AG04450 (cell line): ENCODE measurements at regions not wholly inside any gene's neighbourhood (a gene's known extent, or its start where the extent isn't known, plus 50 kb on each side); places are given as distances from the start of the nearest gene placed in this dataset.
A peak's percentile ranks its signal among the peaks of the same experiment; 100 is the strongest.

Source experiments
- CTCF ChIA-PET: fragments of 300-600, 350-600 bp; formaldehyde crosslinking; extraction: SDS; loops from one replicate; lab custom pipeline; 2022; ENCODE audit warnings: antibody characterized with exemption, inconsistent platforms; lab: Charles Lee
- POLR2A ChIA-PET: fragments of 350-600 bp; formaldehyde crosslinking; extraction: SDS; loops from one replicate; lab custom pipeline; 2021; ENCODE audit warnings: antibody characterized with exemption, inconsistent platforms; lab: Yijun Ruan, JAX
- DNase-seq: peaks from one replicate; pipeline ENCODE4 v3.0.0-alpha.2; 2011; ENCODE audit warnings: low read depth, low spot score
- H3K27ac ChIP-seq: one replicate; pipeline ENCODE4 v1.5.1; 2012; ENCODE audit warnings: low read depth, low read length, control low read depth
- H3K27me3 ChIP-seq: one replicate; pipeline ENCODE4 v1.6.0; 2012; ENCODE audit warnings: low read length; ENCODE audit not compliant: control insufficient read depth, insufficient read depth
- H3K4me3 ChIP-seq: 2 replicates; pipeline ENCODE4 v1.5.1; 2011; ENCODE audit warnings: mild to moderate bottlenecking, low read depth, low read length, control low read depth
- H3K9me3 ChIP-seq: 2 replicates; pipeline ENCODE4 v1.5.1; 2012; ENCODE audit warnings: low read length; ENCODE audit not compliant: control insufficient read depth, insufficient read depth
- TF ChIP-seq, protein P1 (sequence below): IDR thresholded peaks from 2 replicates; pipeline ENCODE4 v1.5.1; 2011; ENCODE audit warnings: low read depth, low read length, control low read depth, inconsistent platforms

DNA sequence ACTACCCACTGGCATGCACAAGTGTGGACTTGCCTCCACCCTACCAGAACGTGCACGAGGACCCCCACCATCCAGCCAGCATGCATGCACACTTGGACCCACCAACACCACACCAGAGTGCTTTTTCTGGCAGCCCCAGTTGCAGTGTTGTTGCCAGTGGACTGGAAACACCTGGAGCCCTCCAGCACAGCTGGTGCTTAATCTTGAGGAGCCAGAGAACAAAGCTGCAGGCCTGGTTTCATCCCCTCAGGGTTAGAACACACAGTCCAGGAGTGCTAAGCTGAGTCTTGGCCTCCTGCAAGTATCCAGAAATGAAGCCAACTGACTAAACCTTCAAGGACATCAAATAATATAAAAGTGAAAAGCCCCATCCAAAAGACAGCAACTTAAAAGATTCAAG, 888.0 kb downstream of the NTRK3 start:
- TF ChIP-seq, protein P1, sequence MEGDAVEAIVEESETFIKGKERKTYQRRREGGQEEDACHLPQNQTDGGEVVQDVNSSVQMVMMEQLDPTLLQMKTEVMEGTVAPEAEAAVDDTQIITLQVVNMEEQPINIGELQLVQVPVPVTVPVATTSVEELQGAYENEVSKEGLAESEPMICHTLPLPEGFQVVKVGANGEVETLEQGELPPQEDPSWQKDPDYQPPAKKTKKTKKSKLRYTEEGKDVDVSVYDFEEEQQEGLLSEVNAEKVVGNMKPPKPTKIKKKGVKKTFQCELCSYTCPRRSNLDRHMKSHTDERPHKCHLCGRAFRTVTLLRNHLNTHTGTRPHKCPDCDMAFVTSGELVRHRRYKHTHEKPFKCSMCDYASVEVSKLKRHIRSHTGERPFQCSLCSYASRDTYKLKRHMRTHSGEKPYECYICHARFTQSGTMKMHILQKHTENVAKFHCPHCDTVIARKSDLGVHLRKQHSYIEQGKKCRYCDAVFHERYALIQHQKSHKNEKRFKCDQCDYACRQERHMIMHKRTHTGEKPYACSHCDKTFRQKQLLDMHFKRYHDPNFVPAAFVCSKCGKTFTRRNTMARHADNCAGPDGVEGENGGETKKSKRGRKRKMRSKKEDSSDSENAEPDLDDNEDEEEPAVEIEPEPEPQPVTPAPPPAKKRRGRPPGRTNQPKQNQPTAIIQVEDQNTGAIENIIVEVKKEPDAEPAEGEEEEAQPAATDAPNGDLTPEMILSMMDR = no peak
- Histone ChIP-seq H3K27me3 (no peaks in the 10 kb centered on the region), H3K9me3 (no peaks in the 10 kb centered on the region), H3K27ac (peak overlapping the region; percentile 66), H3K4me3 (no peak overlapping the region)
- ChIA-PET CTCF (no interaction called here), POLR2A (interaction anchor here (2.0 kb wide), 1 partner anchor 20 kb away, joined by 11 read pairs; no protein-coding TSS in a partner anchor)
- DNase-seq = no peak

DNA sequence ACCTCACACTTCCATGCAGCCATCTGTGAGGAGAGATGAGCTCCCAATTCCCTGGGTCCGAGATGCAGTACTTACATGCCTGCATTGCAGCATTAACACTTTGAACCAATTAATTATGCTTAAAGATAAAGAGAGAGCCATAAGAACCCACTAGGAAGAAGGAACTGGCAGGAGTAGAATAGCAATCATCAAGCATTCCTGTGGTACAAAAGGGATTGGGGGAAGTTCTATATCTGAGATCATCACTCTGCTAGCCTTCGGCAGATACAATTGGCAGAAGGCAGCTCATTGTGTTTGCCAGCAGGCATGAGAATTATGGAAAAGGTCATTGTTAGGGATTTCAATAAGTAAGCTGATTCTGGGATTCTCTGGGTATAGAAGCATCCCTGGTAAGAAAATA, 891.4 kb downstream of the NTRK3 start:
- CTCF ChIA-PET = interaction anchor here (1.1 kb wide), 1 partner anchor 16 kb away, joined by 8 read pairs; no protein-coding TSS in a partner anchor
- no peak overlapping the region for H3K27ac ChIP-seq
- H3K4me3 ChIP-seq = no peak overlapping the region
- POLR2A ChIA-PET = no interaction called here
- TF ChIP-seq, protein P1 = no peak
- DNase-seq = peak; percentile 42
- H3K9me3 ChIP-seq = no peaks in the 10 kb centered on the region
- H3K27me3 ChIP-seq = no peaks in the 10 kb centered on the region

DNA sequence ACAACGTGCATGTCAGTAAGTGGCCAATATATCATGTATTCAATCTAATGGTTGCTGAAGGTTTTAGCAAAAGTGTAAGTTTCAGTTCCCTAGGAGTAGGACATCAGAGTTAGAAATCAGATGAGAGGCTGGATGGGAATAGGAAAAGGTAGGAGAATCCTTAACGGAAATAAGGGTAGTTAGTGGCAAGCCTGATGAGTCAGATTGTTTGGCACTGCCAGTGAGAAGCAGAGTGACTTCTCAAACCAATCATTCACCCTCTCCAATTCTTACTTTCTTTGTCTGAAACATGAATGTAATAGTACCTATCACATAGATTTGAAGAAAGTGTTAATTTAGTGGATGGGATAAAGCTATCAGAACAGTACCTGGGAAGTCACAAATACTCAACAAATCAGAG, 894.0 kb downstream of the NTRK3 start:
- H3K9me3 ChIP-seq = no peaks in the 10 kb centered on the region
- TF ChIP-seq, protein P1 = no peak
- no peak for DNase-seq
- no peak overlapping the region for H3K27ac ChIP-seq
- H3K27me3 ChIP-seq = no peaks in the 10 kb centered on the region
- ChIA-PET CTCF (no interaction called here), POLR2A (no interaction called here)
- no peak overlapping the region for H3K4me3 ChIP-seq

DNA sequence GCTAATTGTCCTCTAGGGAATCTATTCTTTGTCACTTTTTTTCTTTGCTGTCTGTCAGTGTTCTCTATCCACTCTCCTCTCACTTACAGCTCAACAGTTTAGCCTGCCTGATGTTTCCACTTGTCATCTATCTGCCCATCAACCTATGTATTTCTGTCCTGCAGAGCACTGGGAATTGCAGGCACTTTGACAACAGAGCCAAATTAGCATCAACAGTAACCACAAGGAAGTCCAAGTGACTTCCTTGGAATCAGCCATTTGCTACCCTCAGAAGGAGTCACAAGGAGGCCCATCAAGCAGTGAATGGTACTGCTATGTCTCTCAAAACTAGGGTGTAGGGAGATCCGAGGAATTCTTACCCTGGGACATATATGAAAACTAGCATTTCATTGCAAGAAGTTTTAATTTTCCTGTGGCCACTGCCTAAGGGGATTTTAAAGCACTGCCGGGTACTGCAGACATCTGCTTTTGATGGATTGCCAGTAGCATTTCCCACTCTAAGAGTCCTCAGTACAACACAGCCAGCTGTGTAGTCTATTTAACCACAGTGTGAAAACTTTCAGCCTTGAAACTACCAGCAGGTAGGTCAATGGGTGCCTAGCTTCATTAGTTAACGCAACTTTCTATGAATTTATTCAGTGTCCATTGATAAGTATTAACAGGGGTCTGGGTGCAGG, 898.8 kb downstream of the NTRK3 start:
- ChIA-PET CTCF (no interaction called here), POLR2A (no interaction called here)
- no peak for DNase-seq
- Histone ChIP-seq H3K27me3 (no peaks in the 10 kb centered on the region), H3K4me3 (no peak overlapping the region), H3K27ac (no peak overlapping the region), H3K9me3 (no peaks in the 10 kb centered on the region)
- TF ChIP-seq, protein P1 = no peak

DNA sequence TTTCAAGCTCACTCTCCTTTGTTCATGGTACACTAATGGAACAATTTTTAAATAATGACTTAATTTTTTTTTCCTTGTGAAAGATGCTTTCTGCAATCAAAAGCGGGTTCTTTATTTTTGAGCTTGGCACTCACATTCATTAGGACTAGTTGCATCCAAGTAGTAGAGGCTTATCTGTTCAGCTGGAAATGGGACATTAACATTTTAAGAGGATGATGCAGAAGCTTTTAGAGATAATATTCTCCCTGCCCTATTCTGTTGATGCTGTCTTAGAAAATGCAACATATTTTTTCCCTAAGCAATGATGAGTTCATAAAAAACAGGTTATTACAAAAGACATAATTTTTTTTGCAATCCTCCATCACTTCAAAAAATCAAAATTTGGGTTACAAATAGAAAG, 900.6 kb downstream of the NTRK3 start:
- POLR2A ChIA-PET = no interaction called here
- no peak overlapping the region for H3K27ac ChIP-seq

More for the DNA sequence above, 900.6 kb downstream of the NTRK3 start:
- no peaks in the 10 kb centered on the region for H3K9me3 ChIP-seq
- TF ChIP-seq, protein P1 = no peak
- no peak overlapping the region for H3K4me3 ChIP-seq
- CTCF ChIA-PET = no interaction called here
- H3K27me3 ChIP-seq = no peaks in the 10 kb centered on the region
- DNase-seq = no peak
